ENCODE measurements at regions not wholly inside any gene's neighbourhood (a gene's known extent, or its start where the extent isn't known, plus 50 kb on each side); places are given as distances from the start of the nearest gene placed in this dataset.

GRCh38 chr1:214933375-214933774 lies 149.2 kb upstream of the KCNK2 start:
- no peak for DNase-seq (ENCODE audit: low spot score)
- H3K27me3 Mint-ChIP-seq (ENCODE audit: low read depth), result no peaks in the 10 kb centered on the region
- TF ChIP-seq CTCF (IDR thresholded peaks at IDR 0.05), result no peak
- H3K36me3 Mint-ChIP-seq (ENCODE audit: low read depth), result no peaks in the 10 kb centered on the region
- no peak overlapping the region for H3K4me3 Mint-ChIP-seq (ENCODE audit: unreplicated experiment)
- no peak overlapping the region for H3K27ac Mint-ChIP-seq (ENCODE audit: unreplicated experiment)
- H3K4me1 Mint-ChIP-seq (ENCODE audit: low read depth), result no peaks in the 10 kb centered on the region
- H3K9me3 Mint-ChIP-seq (ENCODE audit: low read depth), result peaks cover 3% of the 10 kb centered on the region

GRCh38 chr1:214934045-214934444 lies 148.5 kb upstream of the KCNK2 start:
- no peak overlapping the region for H3K4me3 Mint-ChIP-seq (ENCODE audit: unreplicated experiment)

GRCh38 chr1:214935258-214935657 lies 147.3 kb upstream of the KCNK2 start:
- Mint-ChIP-seq H3K27me3 (ENCODE audit: low read depth) (no peaks in the 10 kb centered on the region), H3K36me3 (ENCODE audit: low read depth) (no peaks in the 10 kb centered on the region), H3K4me1 (ENCODE audit: low read depth) (no peaks in the 10 kb centered on the region), H3K27ac (ENCODE audit: unreplicated experiment) (no peak overlapping the region), H3K4me3 (ENCODE audit: unreplicated experiment) (no peak overlapping the region), H3K9me3 (ENCODE audit: low read depth) (peaks cover 3% of the 10 kb centered on the region)
- DNase-seq (ENCODE audit: low spot score), result no peak
- TF ChIP-seq CTCF (IDR thresholded peaks at IDR 0.05), result no peak

More at GRCh38 chr1:214934045-214934444, 148.5 kb upstream of the KCNK2 start:
- TF ChIP-seq CTCF (IDR thresholded peaks at IDR 0.05), result no peak
- H3K27ac Mint-ChIP-seq (ENCODE audit: unreplicated experiment), result no peak overlapping the region
- no peaks in the 10 kb centered on the region for H3K36me3 Mint-ChIP-seq (ENCODE audit: low read depth)
- H3K27me3 Mint-ChIP-seq (ENCODE audit: low read depth), result no peaks in the 10 kb centered on the region
- H3K9me3 Mint-ChIP-seq (ENCODE audit: low read depth), result peaks cover 3% of the 10 kb centered on the region
- DNase-seq (ENCODE audit: low spot score), result no peak
- no peaks in the 10 kb centered on the region for H3K4me1 Mint-ChIP-seq (ENCODE audit: low read depth)

GRCh38 chr1:214939180-214939579 lies 143.4 kb upstream of the KCNK2 start:
- DNase-seq (ENCODE audit: low spot score), result no peak
- Mint-ChIP-seq H3K27ac (ENCODE audit: unreplicated experiment) (no peak overlapping the region), H3K27me3 (ENCODE audit: low read depth) (no peaks in the 10 kb centered on the region), H3K4me1 (ENCODE audit: low read depth) (no peaks in the 10 kb centered on the region), H3K36me3 (ENCODE audit: low read depth) (no peaks in the 10 kb centered on the region), H3K4me3 (ENCODE audit: unreplicated experiment) (no peak overlapping the region), H3K9me3 (ENCODE audit: low read depth) (no peaks in the 10 kb centered on the region)
- no peak for TF ChIP-seq CTCF (IDR thresholded peaks at IDR 0.05)

GRCh38 chr1:214941061-214941460 lies 141.5 kb upstream of the KCNK2 start:
- no peaks in the 10 kb centered on the region for H3K36me3 Mint-ChIP-seq (ENCODE audit: low read depth)
- H3K4me3 Mint-ChIP-seq (ENCODE audit: unreplicated experiment), result no peak overlapping the region

More at GRCh38 chr1:214941061-214941460, 141.5 kb upstream of the KCNK2 start:
- no peak for DNase-seq (ENCODE audit: low spot score)
- no peaks in the 10 kb centered on the region for H3K9me3 Mint-ChIP-seq (ENCODE audit: low read depth)
- H3K4me1 Mint-ChIP-seq (ENCODE audit: low read depth), result no peaks in the 10 kb centered on the region
- TF ChIP-seq CTCF (IDR thresholded peaks at IDR 0.05), result no peak
- H3K27ac Mint-ChIP-seq (ENCODE audit: unreplicated experiment), result no peak overlapping the region
- no peaks in the 10 kb centered on the region for H3K27me3 Mint-ChIP-seq (ENCODE audit: low read depth)

Data from chondrocyte (in vitro differentiated cells).